ENCODE measurements at regions not wholly inside any gene's neighbourhood (a gene's known extent, or its start where the extent isn't known, plus 50 kb on each side); places are given as distances from the start of the nearest gene placed in this dataset.

GRCh38 chr1:5466487-5466886, 525.7 kb downstream of the NPHP4 start:
- Histone ChIP-seq H3K4me3 (no peak overlapping the region), H3K36me3 (no peaks in the 10 kb centered on the region), H3K27me3 (ENCODE audit: low read depth) (peaks cover 72% of the 10 kb centered on the region), H3K27ac (replicated peaks) (no peak overlapping the region), H3K9me3 (replicated peaks) (peaks cover 33% of the 10 kb centered on the region), H3K4me1 (no peaks in the 10 kb centered on the region)
- no peak for DNase-seq
- intact Hi-C loops (cut with micrococcal nuclease), result no loop called here
- no peak for TF ChIP-seq CTCF (IDR thresholded peaks at IDR 0.05; ENCODE audit: borderline replicate concordance)

GRCh38 chr1:5465281-5465711, 526.9 kb downstream of the NPHP4 start:
- Histone ChIP-seq H3K27me3 (ENCODE audit: low read depth) (peaks cover 72% of the 10 kb centered on the region), H3K27ac (replicated peaks) (no peak overlapping the region), H3K36me3 (no peaks in the 10 kb centered on the region), H3K4me3 (no peak overlapping the region), H3K9me3 (replicated peaks) (peaks cover 40% of the 10 kb centered on the region), H3K4me1 (no peaks in the 10 kb centered on the region)
- TF ChIP-seq CTCF (IDR thresholded peaks at IDR 0.05; ENCODE audit: borderline replicate concordance), result no peak
- no peak for DNase-seq
- intact Hi-C loops (cut with micrococcal nuclease), result no loop called here

GRCh38 chr1:5464366-5464765, 527.9 kb downstream of the NPHP4 start:
- intact Hi-C loops (cut with micrococcal nuclease), result no loop called here
- Histone ChIP-seq H3K4me1 (no peaks in the 10 kb centered on the region), H3K4me3 (no peak overlapping the region), H3K36me3 (no peaks in the 10 kb centered on the region), H3K27ac (replicated peaks) (no peak overlapping the region), H3K9me3 (replicated peaks) (peaks cover 40% of the 10 kb centered on the region), H3K27me3 (ENCODE audit: low read depth) (peaks cover 73% of the 10 kb centered on the region)
- no peak for DNase-seq
- TF ChIP-seq CTCF (IDR thresholded peaks at IDR 0.05; ENCODE audit: borderline replicate concordance), result no peak

GRCh38 chr1:5460974-5461373, 531.3 kb downstream of the NPHP4 start:
- intact Hi-C loops (cut with micrococcal nuclease), result no loop called here
- DNase-seq, result no peak
- TF ChIP-seq CTCF (IDR thresholded peaks at IDR 0.05; ENCODE audit: borderline replicate concordance), result no peak
- Histone ChIP-seq H3K4me1 (peaks cover 6% of the 10 kb centered on the region), H3K36me3 (no peaks in the 10 kb centered on the region), H3K27me3 (ENCODE audit: low read depth) (peaks cover 71% of the 10 kb centered on the region), H3K27ac (replicated peaks) (no peak overlapping the region), H3K9me3 (replicated peaks) (peaks cover 32% of the 10 kb centered on the region), H3K4me3 (no peak overlapping the region)

- TF ChIP-seq CTCF (IDR thresholded peaks at IDR 0.05; ENCODE audit: borderline replicate concordance), result no peak
- Histone ChIP-seq H3K27ac (replicated peaks) (no peak overlapping the region), H3K27me3 (ENCODE audit: low read depth) (peaks cover 73% of the 10 kb centered on the region), H3K4me1 (peaks cover 6% of the 10 kb centered on the region), H3K4me3 (no peak overlapping the region), H3K36me3 (no peaks in the 10 kb centered on the region), H3K9me3 (replicated peaks) (peaks cover 32% of the 10 kb centered on the region)
- no peak for DNase-seq
- intact Hi-C loops (cut with micrococcal nuclease), result no loop called here
These were observed 532.2 kb downstream of the NPHP4 start for GRCh38 chr1:5459839-5460610.
